Upper lobe of left lung (tissue), 4 donors: ENCODE measurements at regions not wholly inside any gene's neighbourhood (a gene's known extent, or its start where the extent isn't known, plus 50 kb on each side); places are given as distances from the start of the nearest gene placed in this dataset.

ENCODE experiments used
- CTCF ChIP-seq, 6 experiments: fragments of 450-650 bp in 4 of 6; fragments of 200-600 bp in 2 of 6; sonication (generic) in 2 of 6; IDR thresholded peaks; one replicate each; pipeline ENCODE4 v1.5.1; 2016 to 2019; ENCODE audit warnings: antibody characterized with exemption in 6 of 6
- EP300 ChIP-seq, 4 donors: sonication (generic); formaldehyde crosslinking; IDR thresholded peaks; one replicate each; pipeline ENCODE4 v1.5.1; 2017; ENCODE audit warnings: antibody characterized with exemption in 4 of 4, control low read depth in 2 of 4
- POLR2A ChIP-seq, 4 donors: fragments of 450-650 bp; IDR thresholded peaks; one replicate each; pipeline ENCODE4 v1.5.1; 2016 to 2017; ENCODE audit warnings: antibody characterized with exemption in 4 of 4, mild to moderate bottlenecking in 2 of 4
- POLR2AphosphoS5 ChIP-seq, 2 donors: sonication (generic); formaldehyde crosslinking; IDR thresholded peaks; one replicate each; pipeline ENCODE4 v1.5.1; 2017; ENCODE audit warnings: antibody characterized with exemption in 2 of 2

- TF ChIP-seq CTCF (IDR thresholded peaks at IDR 0.05) (no peak), POLR2AphosphoS5 (IDR thresholded peaks at IDR 0.05) (no peak), POLR2A (IDR thresholded peaks at IDR 0.05) (no peak), EP300 (IDR thresholded peaks at IDR 0.05) (no peak)
Measured at GRCh38 chr13:103275722-103276121, 209.5 kb upstream of the SLC10A2 start.
